K562 (cell line): ENCODE measurements at regions not wholly inside any gene's neighbourhood (a gene's known extent, or its start where the extent isn't known, plus 50 kb on each side); places are given as distances from the start of the nearest gene placed in this dataset.

Experiments used
- ATAC-seq: fragments of 200-7000 bp; cut with Tn5 transposase; 3 replicates; pipeline ENCODE4 v1.9.1; 2020; ENCODE audit warnings: moderate library complexity
- BruUV-seq: library from RNA; stranded (reverse); fragments of 400-500 nt; replicated peaks from 2 replicates; lab custom pipeline; 2021; lab: Mats Ljungman, UMichigan
- CTCF ChIA-PET: fragments of 300-600 bp; formaldehyde crosslinking; extraction: SDS; loops from one replicate; lab custom pipeline; 2021; ENCODE audit warnings: low intra/inter-chr PET ratio; lab: Yijun Ruan, JAX
- POLR2A ChIA-PET: fragments of 300-600, 350-650 bp; sonication (Branson Sonifier 250); formaldehyde crosslinking; extraction: SDS; loops from one replicate; lab custom pipeline; 2021; ENCODE audit warnings: antibody characterized with exemption, inconsistent platforms; lab: Yijun Ruan, JAX
- DNase-seq, 4 experiments: peaks; one replicate each; pipeline versions ENCODE4 v3.0.0 to v3.0.0-alpha.2; 2011 to 2018; ENCODE audit warnings: low spot score in 3 of 4, mixed read lengths in 3 of 4; ENCODE audit errors: extremely low read depth in 1 of 4
- FAIRE-seq: peaks from 2 replicates; lab custom pipeline; 2011; peaks lifted over from hg19 to GRCh38; lab: Jason Lieb, UNC
- H2AFZ ChIP-seq: 2 replicates; pipeline ENCODE4 v1.6.0; 2011; ENCODE audit warnings: low read depth, low read length, control low read depth, inconsistent platforms
- H3K27ac ChIP-seq: fragments of 200-600 bp; 3 replicates; pipeline ENCODE4 v1.8.0; 2011; ENCODE audit warnings: low read depth, mild to moderate bottlenecking, control low read depth, inconsistent platforms, low read length, moderate library complexity, mixed read lengths; ENCODE audit errors: extremely low read depth
- H3K27me3 ChIP-seq, 2 experiments: fragments of 300-600 bp in 1 of 2; 2 replicates in 1 of 2; 3 replicates in 1 of 2; pipeline versions ENCODE4 v1.6.0 to v1.8.0; 2011; ENCODE audit warnings: inconsistent platforms in 2 of 2, low read length in 2 of 2, mild to moderate bottlenecking in 1 of 2, mixed read lengths in 1 of 2, moderate library complexity in 1 of 2; ENCODE audit not compliant: control insufficient read depth in 2 of 2, insufficient read depth in 2 of 2
- H3K36me3 ChIP-seq: fragments of 300-600 bp; 3 replicates; pipeline ENCODE4 v1.8.0; 2011; ENCODE audit warnings: mild to moderate bottlenecking, low read length, inconsistent platforms; ENCODE audit not compliant: control insufficient read depth, insufficient read depth
- H3K4me1 ChIP-seq, 2 experiments: fragments of 200-600 bp in 1 of 2; replicated peaks in 1 of 2; 2 replicates in 1 of 2; 3 replicates in 1 of 2; pipeline versions ENCODE4 v1.5.1 to v1.8.0; 2011; ENCODE audit warnings: inconsistent platforms in 2 of 2, low read length in 2 of 2, mild to moderate bottlenecking in 1 of 2, mixed read lengths in 1 of 2, moderate library complexity in 1 of 2; ENCODE audit not compliant: control insufficient read depth in 2 of 2, insufficient read depth in 2 of 2
- H3K4me2 ChIP-seq: 2 replicates; pipeline ENCODE4 v1.6.1; 2011; ENCODE audit warnings: low read length, control low read depth, inconsistent platforms, mixed read lengths; ENCODE audit not compliant: insufficient read depth
- H3K4me3 ChIP-seq: fragments of 200-600 bp; sonication (generic), shearing (Covaris generic); 2 replicates; pipeline ENCODE4 v1.5.1; 2016; ENCODE audit warnings: control low read depth, inconsistent platforms
- H3K79me2 ChIP-seq: fragments of 200-600 bp; 3 replicates; pipeline ENCODE4 v1.8.0; 2011; ENCODE audit warnings: low read length, inconsistent platforms; ENCODE audit not compliant: control insufficient read depth, insufficient read depth
- H3K9ac ChIP-seq, 2 experiments: 2 replicates each; pipeline versions ENCODE4 v1.6.0 to v1.6.1; 2011; ENCODE audit warnings: low read depth in 2 of 2, low read length in 2 of 2, control low read depth in 1 of 2, inconsistent platforms in 1 of 2, mild to moderate bottlenecking in 1 of 2, mixed read lengths in 1 of 2; ENCODE audit not compliant: insufficient read depth in 1 of 2
- H3K9me1 ChIP-seq: one replicate; pipeline ENCODE4 v1.6.0; 2011; ENCODE audit warnings: inconsistent platforms, mild to moderate bottlenecking, low read length, moderate library complexity; ENCODE audit not compliant: control insufficient read depth, insufficient read depth
- H3K9me3 ChIP-seq: replicated peaks from 2 replicates; pipeline ENCODE4 v1.5.1; 2011; ENCODE audit warnings: low read depth, low read length, inconsistent platforms; ENCODE audit not compliant: control insufficient read depth, insufficient read depth
- H4K20me1 ChIP-seq: replicated peaks from 2 replicates; pipeline ENCODE4 v1.6.1; 2011; ENCODE audit warnings: low read length, inconsistent platforms, mixed read lengths; ENCODE audit not compliant: control insufficient read depth, insufficient read depth
- ELK1 ChIP-seq: sonication (generic); formaldehyde crosslinking; IDR thresholded peaks from 2 replicates; pipeline ENCODE4 v1.8.1; 2022; ENCODE audit warnings: missing genetic modification reagents
- HDAC8 ChIP-seq: fragments of 450-650 bp; IDR thresholded peaks from 2 replicates; pipeline ENCODE4 v1.6.1; 2016; ENCODE audit warnings: mild to moderate bottlenecking, missing genetic modification characterization, moderate library complexity, missing compliant biosample characterization
- HEY1 ChIP-seq: fragments of 250-450 bp; sonication (Bioruptor Pico); IDR thresholded peaks from 2 replicates; pipeline ENCODE4 v1.5.0; 2020; ENCODE audit warnings: mild to moderate bottlenecking, moderate library complexity, borderline replicate concordance
- RFX1 ChIP-seq: fragments of 450-650 bp; IDR thresholded peaks from 2 replicates; pipeline ENCODE4 v1.6.1; 2016; ENCODE audit warnings: mild to moderate bottlenecking, moderate library complexity
- YBX1 ChIP-seq: fragments of 450-650 bp; IDR thresholded peaks from 2 replicates; pipeline ENCODE4 v1.7.1; 2016; ENCODE audit warnings: mild to moderate bottlenecking
- ZBTB26 ChIP-seq: fragments of 450-650 bp; formaldehyde crosslinking; IDR thresholded peaks from 2 replicates; pipeline ENCODE4 v1.4.0; 2022; ENCODE audit warnings: missing genetic modification characterization
- ZKSCAN3 ChIP-seq: fragments of 250-450 bp; sonication (Bioruptor Pico); IDR thresholded peaks from 2 replicates; pipeline ENCODE4 v1.4.0; 2020
- ZNF717 ChIP-seq: fragments of 250-450 bp; sonication (Bioruptor Pico); IDR thresholded peaks from 2 replicates; pipeline ENCODE4 v1.5.0; 2021
- WGBS: fragments of 100-300 bp; shearing (Covaris generic); methylation state at CpG from one replicate; pipeline ENCODE4 v1.1.6; 2016; ENCODE audit warnings: low coverage, mixed read lengths; ENCODE audit not compliant: insufficient coverage; ENCODE audit errors: missing lambda C conversion rate; 5-methylcytosine and 5-hydroxymethylcytosine counted together
- in situ Hi-C: fragments of 300-500 bp; cut with MboI; formaldehyde crosslinking; loops from 4 replicates; pipeline ENCODE4 v1.15.0; 2018; ENCODE audit warnings: inconsistent platforms, mixed read lengths
- intact Hi-C: fragments of 100-400 bp; cut with micrococcal nuclease; formaldehyde crosslinking; loops from 2 replicates; pipeline ENCODE4 v1.14.2; 2022
- TF ChIP-seq, protein P1 (sequence below): fragments of 150-350 bp; conservative IDR thresholded peaks from 2 replicates; pipeline ENCODE4 v1.6.1; 2014; ENCODE audit warnings: low read length
- TF ChIP-seq, protein P2 (sequence below): fragments of 250-450 bp; sonication (Bioruptor Pico); IDR thresholded peaks from 2 replicates; pipeline ENCODE4 v1.8.0; 2022; ENCODE audit warnings: inconsistent platforms, mild to moderate bottlenecking, moderate library complexity, borderline replicate concordance

- intact Hi-C loops, result no loop called here
- ChIA-PET CTCF (no interaction called here), POLR2A (no interaction called here)
- Histone ChIP-seq H3K36me3 (no peaks in the 10 kb centered on the region), H3K27me3 (no peaks in the 10 kb centered on the region), H3K4me2 (no peak overlapping the region), H3K27ac (no peak overlapping the region), H3K4me3 (no peak overlapping the region), H3K9me3 (peaks cover 2% of the 10 kb centered on the region; the same call in 1 of the 2 replicates), H2AFZ (no peak overlapping the region), H3K9me1 (no peaks in the 10 kb centered on the region), H4K20me1 (no peaks in the 10 kb centered on the region), H3K79me2 (no peaks in the 10 kb centered on the region), H3K4me1 (no peaks in the 10 kb centered on the region), H3K9ac (no peak overlapping the region)
- no TSS peak for BruUV-seq
- ATAC-seq, result no peak
- TF ChIP-seq HDAC8 (tag), result no peak
- no peak for FAIRE-seq
- DNase-seq, result no peak
- in situ Hi-C loops, result no loop called here
Measured at GRCh38 chr17:70897446-70897845, 728.1 kb downstream of the KCNJ2 start.

GRCh38 chr17:70901870-70902269 lies 732.5 kb downstream of the KCNJ2 start:
- BruUV-seq, result no TSS peak
- POLR2A ChIA-PET, result no interaction called here
- no peak for FAIRE-seq

More at GRCh38 chr17:70901870-70902269, 732.5 kb downstream of the KCNJ2 start:
- Histone ChIP-seq H3K4me1 (no peaks in the 10 kb centered on the region), H3K4me2 (no peak overlapping the region), H3K36me3 (no peaks in the 10 kb centered on the region)
- no peak for ATAC-seq
- TF ChIP-seq ELK1 (CRISPR knock-in tag) (no peak), ZKSCAN3 (no peak), YBX1 (no peak), RFX1 (no peak), ZBTB26 (CRISPR knock-in tag) (no peak), ZNF717 (CRISPR knock-in tag) (no peak), HEY1 (CRISPR knock-in tag) (no peak)
- TF ChIP-seq, protein P1, sequence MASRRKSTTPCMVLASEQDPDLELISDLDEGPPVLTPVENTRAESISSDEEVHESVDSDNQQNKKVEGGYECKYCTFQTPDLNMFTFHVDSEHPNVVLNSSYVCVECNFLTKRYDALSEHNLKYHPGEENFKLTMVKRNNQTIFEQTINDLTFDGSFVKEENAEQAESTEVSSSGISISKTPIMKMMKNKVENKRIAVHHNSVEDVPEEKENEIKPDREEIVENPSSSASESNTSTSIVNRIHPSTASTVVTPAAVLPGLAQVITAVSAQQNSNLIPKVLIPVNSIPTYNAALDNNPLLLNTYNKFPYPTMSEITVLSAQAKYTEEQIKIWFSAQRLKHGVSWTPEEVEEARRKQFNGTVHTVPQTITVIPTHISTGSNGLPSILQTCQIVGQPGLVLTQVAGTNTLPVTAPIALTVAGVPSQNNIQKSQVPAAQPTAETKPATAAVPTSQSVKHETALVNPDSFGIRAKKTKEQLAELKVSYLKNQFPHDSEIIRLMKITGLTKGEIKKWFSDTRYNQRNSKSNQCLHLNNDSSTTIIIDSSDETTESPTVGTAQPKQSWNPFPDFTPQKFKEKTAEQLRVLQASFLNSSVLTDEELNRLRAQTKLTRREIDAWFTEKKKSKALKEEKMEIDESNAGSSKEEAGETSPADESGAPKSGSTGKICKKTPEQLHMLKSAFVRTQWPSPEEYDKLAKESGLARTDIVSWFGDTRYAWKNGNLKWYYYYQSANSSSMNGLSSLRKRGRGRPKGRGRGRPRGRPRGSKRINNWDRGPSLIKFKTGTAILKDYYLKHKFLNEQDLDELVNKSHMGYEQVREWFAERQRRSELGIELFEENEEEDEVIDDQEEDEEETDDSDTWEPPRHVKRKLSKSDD, result no peak
- TF ChIP-seq, protein P2, sequence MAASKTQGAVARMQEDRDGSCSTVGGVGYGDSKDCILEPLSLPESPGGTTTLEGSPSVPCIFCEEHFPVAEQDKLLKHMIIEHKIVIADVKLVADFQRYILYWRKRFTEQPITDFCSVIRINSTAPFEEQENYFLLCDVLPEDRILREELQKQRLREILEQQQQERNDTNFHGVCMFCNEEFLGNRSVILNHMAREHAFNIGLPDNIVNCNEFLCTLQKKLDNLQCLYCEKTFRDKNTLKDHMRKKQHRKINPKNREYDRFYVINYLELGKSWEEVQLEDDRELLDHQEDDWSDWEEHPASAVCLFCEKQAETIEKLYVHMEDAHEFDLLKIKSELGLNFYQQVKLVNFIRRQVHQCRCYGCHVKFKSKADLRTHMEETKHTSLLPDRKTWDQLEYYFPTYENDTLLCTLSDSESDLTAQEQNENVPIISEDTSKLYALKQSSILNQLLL (CRISPR knock-in tag), result no peak
- TF ChIP-seq, all 486 proteins: peak for 0
- intact Hi-C loops (no loop called here), in situ Hi-C loops (no loop called here)
- no peak overlapping the region for H2AFZ ChIP-seq
- H3K27ac ChIP-seq, result no peak overlapping the region
- CTCF ChIA-PET, result no interaction called here
- no peaks in the 10 kb centered on the region for H4K20me1 ChIP-seq
- no peak overlapping the region for H3K4me3 ChIP-seq
- no peak for DNase-seq
- H3K79me2 ChIP-seq, result no peaks in the 10 kb centered on the region
- H3K9me1 ChIP-seq, result no peaks in the 10 kb centered on the region
- H3K27me3 ChIP-seq, result no peaks in the 10 kb centered on the region
- 4% methylated on average over 2 of the region's 2 CpGs for WGBS
- no peak overlapping the region for H3K9ac ChIP-seq
- no peaks in the 10 kb centered on the region for H3K9me3 ChIP-seq
